Neural crest cell (in vitro differentiated cells): ENCODE measurements at regions not wholly inside any gene's neighbourhood (a gene's known extent, or its start where the extent isn't known, plus 50 kb on each side); places are given as distances from the start of the nearest gene placed in this dataset.

Experiments
- DNase-seq: peaks from one replicate; pipeline ENCODE4 v3.0.0; 2021; ENCODE audit warnings: low read depth, mixed read lengths, low spot score
- H3K27ac Mint-ChIP-seq: one replicate; pipeline ENCODE4 v1.8.0; 2021; ENCODE audit warnings: mild to moderate bottlenecking, mixed read lengths; ENCODE audit not compliant: unreplicated experiment
- H3K27me3 Mint-ChIP-seq: 2 replicates; pipeline ENCODE4 v1.8.0; 2021; ENCODE audit warnings: low read depth, mild to moderate bottlenecking, mixed read lengths
- H3K36me3 Mint-ChIP-seq: 2 replicates; pipeline ENCODE4 v1.8.0; 2021; ENCODE audit warnings: low read depth, mild to moderate bottlenecking, mixed read lengths
- H3K4me1 Mint-ChIP-seq: 2 replicates; pipeline ENCODE4 v1.8.0; 2021; ENCODE audit warnings: mixed read lengths
- H3K4me3 Mint-ChIP-seq: one replicate; pipeline ENCODE4 v1.8.0; 2021; ENCODE audit warnings: mild to moderate bottlenecking, mixed read lengths
- H3K9me3 Mint-ChIP-seq: 2 replicates; pipeline ENCODE4 v1.8.0; 2021; ENCODE audit warnings: mixed read lengths
- TF ChIP-seq, protein P1 (sequence below): fragments of 200-600 bp; sonication (generic); conservative IDR thresholded peaks from 2 replicates; pipeline ENCODE4 v1.5.0; 2021; ENCODE audit warnings: antibody characterized with exemption, mild to moderate bottlenecking

DNA sequence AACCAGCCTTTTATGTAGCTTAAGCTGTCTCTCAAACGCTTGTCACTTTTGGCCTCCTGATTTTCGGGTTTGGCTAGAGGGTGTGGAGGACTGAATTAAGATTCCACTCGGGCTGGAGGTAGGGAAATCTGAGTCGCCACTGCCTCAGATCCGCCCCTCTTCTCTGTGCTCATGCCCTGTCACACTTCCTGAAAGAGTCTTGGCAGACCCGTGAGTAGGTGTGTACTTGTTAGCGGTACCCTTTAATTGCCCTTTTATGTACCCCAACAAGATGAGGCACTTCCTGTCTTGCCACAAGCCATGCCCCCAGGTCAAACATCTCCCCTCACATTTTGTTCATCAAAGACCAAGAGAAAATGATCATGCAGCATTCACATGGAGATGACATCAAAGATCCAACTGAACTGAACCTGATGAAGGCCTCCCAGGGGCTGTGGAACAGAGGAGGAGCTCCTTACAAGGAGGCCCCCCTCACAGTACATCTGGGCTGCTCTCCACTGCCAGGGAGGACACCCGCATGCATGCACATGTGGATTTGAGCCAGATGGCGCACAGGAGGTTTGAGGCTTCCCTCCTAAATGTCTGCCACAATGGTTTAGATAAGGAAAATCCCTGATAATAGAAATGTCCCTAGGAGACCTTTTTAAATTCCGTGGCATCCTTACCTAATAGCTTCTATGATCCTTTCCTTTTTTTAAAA lies 86.5 kb upstream of the CDKN3 start:
- no peak overlapping the region for H3K4me3 Mint-ChIP-seq
- TF ChIP-seq, protein P1, sequence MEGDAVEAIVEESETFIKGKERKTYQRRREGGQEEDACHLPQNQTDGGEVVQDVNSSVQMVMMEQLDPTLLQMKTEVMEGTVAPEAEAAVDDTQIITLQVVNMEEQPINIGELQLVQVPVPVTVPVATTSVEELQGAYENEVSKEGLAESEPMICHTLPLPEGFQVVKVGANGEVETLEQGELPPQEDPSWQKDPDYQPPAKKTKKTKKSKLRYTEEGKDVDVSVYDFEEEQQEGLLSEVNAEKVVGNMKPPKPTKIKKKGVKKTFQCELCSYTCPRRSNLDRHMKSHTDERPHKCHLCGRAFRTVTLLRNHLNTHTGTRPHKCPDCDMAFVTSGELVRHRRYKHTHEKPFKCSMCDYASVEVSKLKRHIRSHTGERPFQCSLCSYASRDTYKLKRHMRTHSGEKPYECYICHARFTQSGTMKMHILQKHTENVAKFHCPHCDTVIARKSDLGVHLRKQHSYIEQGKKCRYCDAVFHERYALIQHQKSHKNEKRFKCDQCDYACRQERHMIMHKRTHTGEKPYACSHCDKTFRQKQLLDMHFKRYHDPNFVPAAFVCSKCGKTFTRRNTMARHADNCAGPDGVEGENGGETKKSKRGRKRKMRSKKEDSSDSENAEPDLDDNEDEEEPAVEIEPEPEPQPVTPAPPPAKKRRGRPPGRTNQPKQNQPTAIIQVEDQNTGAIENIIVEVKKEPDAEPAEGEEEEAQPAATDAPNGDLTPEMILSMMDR, result no peak
- H3K36me3 Mint-ChIP-seq, result no peaks in the 10 kb centered on the region
- H3K9me3 Mint-ChIP-seq, result no peaks in the 10 kb centered on the region
- H3K27me3 Mint-ChIP-seq, result no peaks in the 10 kb centered on the region
- no peak for DNase-seq
- H3K4me1 Mint-ChIP-seq, result peaks cover 3% of the 10 kb centered on the region
- no peak overlapping the region for H3K27ac Mint-ChIP-seq

DNA sequence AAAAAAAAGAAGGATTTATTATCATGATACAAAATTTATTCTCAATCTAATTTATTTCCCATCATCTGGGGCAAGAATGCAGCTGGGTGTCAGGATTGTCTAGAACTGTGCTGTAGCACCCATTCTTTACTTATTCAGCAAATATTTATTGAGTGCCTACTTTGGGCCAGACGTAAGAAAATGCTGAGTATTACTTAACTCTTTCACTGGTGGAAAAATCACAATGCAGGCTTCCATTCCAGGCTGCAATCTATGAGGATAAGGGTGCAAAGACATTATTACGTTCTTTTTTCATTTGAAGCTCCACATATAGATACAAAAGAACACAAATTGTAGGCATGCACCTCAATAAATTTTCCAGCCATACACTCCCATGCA lies 86.0 kb upstream of the CDKN3 start:
- no peak for DNase-seq
- Mint-ChIP-seq H3K9me3 (no peaks in the 10 kb centered on the region), H3K27me3 (no peaks in the 10 kb centered on the region), H3K36me3 (no peaks in the 10 kb centered on the region), H3K27ac (no peak overlapping the region), H3K4me3 (no peak overlapping the region), H3K4me1 (peaks cover 3% of the 10 kb centered on the region)
- TF ChIP-seq, protein P1, result no peak

GRCh38 chr14:54312166-54312801 lies 84.5 kb upstream of the CDKN3 start:
- Mint-ChIP-seq H3K4me1 (peaks cover 5% of the 10 kb centered on the region), H3K27me3 (no peaks in the 10 kb centered on the region), H3K9me3 (no peaks in the 10 kb centered on the region), H3K27ac (no peak overlapping the region), H3K4me3 (no peak overlapping the region), H3K36me3 (no peaks in the 10 kb centered on the region)
- no peak for DNase-seq
- TF ChIP-seq, protein P1, result no peak

DNA sequence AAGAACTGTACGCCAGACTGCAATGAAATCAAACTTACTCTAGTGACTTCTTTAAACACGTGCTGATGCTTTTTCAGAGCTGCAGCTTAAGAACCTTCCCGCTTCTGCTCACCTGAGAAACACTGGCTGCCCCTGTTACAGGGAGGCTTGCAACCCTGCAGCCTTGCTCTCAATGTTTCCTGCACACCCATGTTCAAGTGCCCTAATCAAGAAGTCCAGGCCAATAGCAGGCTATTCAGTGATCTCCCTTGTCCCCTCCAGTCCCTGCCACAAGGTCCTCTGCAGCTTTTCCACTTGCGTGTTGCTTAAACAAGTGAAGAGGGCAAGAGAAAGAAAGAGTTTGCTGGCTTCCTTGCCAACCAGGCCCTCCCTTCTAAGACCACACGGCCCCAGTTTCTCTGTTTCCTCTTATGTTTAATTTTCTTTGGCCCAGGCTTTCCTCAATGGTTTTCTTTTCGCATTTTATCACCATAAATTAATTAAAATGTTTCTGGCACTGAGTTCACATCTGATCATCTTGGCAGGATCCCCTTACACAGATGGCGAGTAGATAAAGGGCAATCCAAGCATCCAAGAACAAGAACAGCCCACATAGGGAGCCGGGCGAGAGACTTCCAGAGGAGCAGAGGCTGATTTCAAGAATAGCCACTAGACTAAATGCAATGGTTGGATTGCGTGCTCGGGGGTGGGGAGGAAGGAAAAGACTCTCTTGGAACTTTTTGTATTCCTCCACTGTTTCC lies 82.3 kb upstream of the CDKN3 start:
- TF ChIP-seq, protein P1, result no peak
- DNase-seq, result no peak
- no peaks in the 10 kb centered on the region for H3K9me3 Mint-ChIP-seq
- no peaks in the 10 kb centered on the region for H3K36me3 Mint-ChIP-seq
- peaks cover 8% of the 10 kb centered on the region for H3K4me1 Mint-ChIP-seq
- H3K27me3 Mint-ChIP-seq, result no peaks in the 10 kb centered on the region
- no peak overlapping the region for H3K4me3 Mint-ChIP-seq
- no peak overlapping the region for H3K27ac Mint-ChIP-seq

- H3K27me3 Mint-ChIP-seq, result no peaks in the 10 kb centered on the region
- TF ChIP-seq, protein P1, result no peak
- no peak for DNase-seq
- H3K27ac Mint-ChIP-seq, result no peak overlapping the region
- peaks cover 8% of the 10 kb centered on the region for H3K4me1 Mint-ChIP-seq
- no peaks in the 10 kb centered on the region for H3K9me3 Mint-ChIP-seq
- H3K36me3 Mint-ChIP-seq, result no peaks in the 10 kb centered on the region
- H3K4me3 Mint-ChIP-seq, result no peak overlapping the region
Measured at GRCh38 chr14:54316652-54317051, 80.2 kb upstream of the CDKN3 start.
